Fibroblast of lung (primary cell): ENCODE measurements at regions not wholly inside any gene's neighbourhood (a gene's known extent, or its start where the extent isn't known, plus 50 kb on each side); places are given as distances from the start of the nearest gene placed in this dataset.

ENCODE experiments used
- DNase-seq, 2 donors: peaks; one replicate each; pipeline versions ENCODE4 v3.0.0 to v3.0.0-alpha.2; 2010; ENCODE audit warnings: low read depth in 2 of 2
- H2AFZ ChIP-seq: 2 replicates; pipeline ENCODE4 v1.5.1; 2012; ENCODE audit warnings: low read length, control low read depth, inconsistent platforms
- H3K27ac ChIP-seq: 2 replicates; pipeline ENCODE4 v1.5.1; 2011; ENCODE audit warnings: low read length, control low read depth; ENCODE audit not compliant: insufficient read depth
- H3K27me3 ChIP-seq: 2 replicates; pipeline ENCODE4 v1.5.1; 2011; ENCODE audit warnings: mild to moderate bottlenecking, low read length; ENCODE audit not compliant: control insufficient read depth, insufficient read depth
- H3K36me3 ChIP-seq: 2 replicates; pipeline ENCODE4 v1.5.1; 2011; ENCODE audit warnings: low read length; ENCODE audit not compliant: control insufficient read depth, insufficient read depth
- H3K4me1 ChIP-seq: 2 replicates; pipeline ENCODE4 v1.5.1; 2011; ENCODE audit warnings: low read length; ENCODE audit not compliant: control insufficient read depth, insufficient read depth; ENCODE audit errors: extremely low read depth
- H3K4me2 ChIP-seq: 2 replicates; pipeline ENCODE4 v1.5.1; 2011; ENCODE audit warnings: low read length, control low read depth; ENCODE audit not compliant: insufficient read depth; ENCODE audit errors: extremely low read depth
- H3K4me3 ChIP-seq, 4 experiments: fragments of 200-600 bp in 1 of 4; sonication (generic) in 1 of 4; replicated peaks in 1 of 4; 2 replicates each; pipeline ENCODE4 v1.5.1; 2011 to 2016; ENCODE audit warnings: low read length in 4 of 4, low read depth in 3 of 4, mild to moderate bottlenecking in 3 of 4, control low read depth in 2 of 4, inconsistent platforms in 1 of 4, mixed read lengths in 1 of 4; ENCODE audit not compliant: insufficient read depth in 1 of 4; ENCODE audit errors: control extremely low read depth in 1 of 4
- H3K79me2 ChIP-seq: 2 replicates; pipeline ENCODE4 v1.5.1; 2012; ENCODE audit warnings: mild to moderate bottlenecking, low read length, inconsistent platforms; ENCODE audit not compliant: control insufficient read depth, insufficient read depth
- H3K9ac ChIP-seq: 2 replicates; pipeline ENCODE4 v1.5.1; 2011; ENCODE audit warnings: mild to moderate bottlenecking, low read length, control low read depth; ENCODE audit not compliant: insufficient read depth
- H3K9me3 ChIP-seq: 2 replicates; pipeline ENCODE4 v1.5.1; 2012; ENCODE audit warnings: low read depth, low read length; ENCODE audit not compliant: control insufficient read depth, insufficient read depth
- H4K20me1 ChIP-seq: 2 replicates; pipeline ENCODE4 v1.5.1; 2011; ENCODE audit warnings: low read length; ENCODE audit not compliant: control insufficient read depth, insufficient read depth; ENCODE audit errors: extremely low read depth
- CTCF ChIP-seq, 2 donors: IDR thresholded peaks in 1 of 2; conservative IDR thresholded peaks in 1 of 2; 1 replicate in 1 of 2; 2 replicates in 1 of 2; pipeline ENCODE4 v1.5.1; 2011 to 2012; ENCODE audit warnings: low read length in 2 of 2, control low read depth in 1 of 2, inconsistent platforms in 1 of 2, low read depth in 1 of 2, mild to moderate bottlenecking in 1 of 2
- EZH2 ChIP-seq: IDR thresholded peaks from 2 replicates; pipeline ENCODE4 v1.5.1; 2012; ENCODE audit warnings: low read length, control low read depth, mild to moderate bottlenecking; ENCODE audit errors: missing control alignments

- no peaks in the 10 kb centered on the region for H3K79me2 ChIP-seq
- H3K4me2 ChIP-seq = no peak overlapping the region
- H3K9me3 ChIP-seq = no peaks in the 10 kb centered on the region
- no peak for TF ChIP-seq EZH2
- no peak for TF ChIP-seq CTCF (conservative IDR thresholded peaks at IDR 0.05 in 1 of 2, IDR thresholded peaks at IDR 0.05 in 1 of 2; ENCODE audit: low read depth in 1 of 2, low read length in 2 of 2)
- no peak overlapping the region for H3K27ac ChIP-seq
- H3K4me1 ChIP-seq = no peaks in the 10 kb centered on the region
- H3K27me3 ChIP-seq = no peaks in the 10 kb centered on the region
- no peaks in the 10 kb centered on the region for H4K20me1 ChIP-seq
- no peak overlapping the region for H3K9ac ChIP-seq
- no peak for DNase-seq
- no peak overlapping the region for H3K4me3 ChIP-seq
- no peaks in the 10 kb centered on the region for H3K36me3 ChIP-seq
- H2AFZ ChIP-seq = no peak overlapping the region
Observed at GRCh38 chr16:60582528-60582927, 1453.7 kb downstream of the CDH8 start.

GRCh38 chr16:60566901-60567300 lies 1469.3 kb downstream of the CDH8 start:
- no peak overlapping the region for H3K9ac ChIP-seq
- no peak overlapping the region for H2AFZ ChIP-seq
- H3K4me2 ChIP-seq = no peak overlapping the region
- H3K79me2 ChIP-seq = no peaks in the 10 kb centered on the region
- TF ChIP-seq CTCF (conservative IDR thresholded peaks at IDR 0.05 in 1 of 2, IDR thresholded peaks at IDR 0.05 in 1 of 2; ENCODE audit: low read depth in 1 of 2, low read length in 2 of 2) (no peak), EZH2 (no peak)
- no peaks in the 10 kb centered on the region for H3K9me3 ChIP-seq
- no peaks in the 10 kb centered on the region for H4K20me1 ChIP-seq
- no peaks in the 10 kb centered on the region for H3K4me1 ChIP-seq
- no peaks in the 10 kb centered on the region for H3K27me3 ChIP-seq
- DNase-seq = no peak
- H3K27ac ChIP-seq = no peak overlapping the region
- no peaks in the 10 kb centered on the region for H3K36me3 ChIP-seq
- H3K4me3 ChIP-seq = no peak overlapping the region

- Histone ChIP-seq H4K20me1 (no peaks in the 10 kb centered on the region), H3K27ac (no peak overlapping the region), H3K4me1 (no peaks in the 10 kb centered on the region), H3K4me3 (no peak overlapping the region), H3K9ac (no peak overlapping the region), H3K9me3 (no peaks in the 10 kb centered on the region), H3K36me3 (no peaks in the 10 kb centered on the region), H3K27me3 (no peaks in the 10 kb centered on the region), H3K4me2 (no peak overlapping the region), H3K79me2 (no peaks in the 10 kb centered on the region), H2AFZ (no peak overlapping the region)
- no peak for DNase-seq
- no peak for TF ChIP-seq CTCF (conservative IDR thresholded peaks at IDR 0.05 in 1 of 2, IDR thresholded peaks at IDR 0.05 in 1 of 2; ENCODE audit: low read depth in 1 of 2, low read length in 2 of 2)
- TF ChIP-seq EZH2 = no peak
Observed at GRCh38 chr16:60564588-60564987, 1471.7 kb downstream of the CDH8 start.
